ENCODE measurements at regions not wholly inside any gene's neighbourhood (a gene's known extent, or its start where the extent isn't known, plus 50 kb on each side); places are given as distances from the start of the nearest gene placed in this dataset.

DNA sequence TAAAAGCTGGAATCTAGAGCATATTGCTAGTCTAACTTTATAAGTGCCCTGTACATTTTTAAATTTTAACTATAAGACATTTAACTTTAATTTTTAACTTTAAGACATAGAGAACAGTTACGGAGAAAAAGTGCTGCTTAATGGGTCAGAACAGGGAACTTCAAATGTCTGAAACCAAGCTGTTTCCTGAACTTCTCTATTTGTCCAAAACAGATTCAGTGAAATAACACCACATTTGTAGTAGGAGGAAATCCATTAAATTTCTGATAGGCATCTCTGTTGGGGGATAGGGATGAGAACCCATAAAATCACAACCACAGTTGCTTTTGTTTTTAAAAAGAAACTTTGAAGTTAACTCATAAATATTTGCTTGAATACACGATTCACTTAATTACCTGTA is 170.8 kb upstream of the ANK3 start:
- H3K36me3 ChIP-seq (ENCODE audit: insufficient read depth), result no peaks in the 10 kb centered on the region
- DNase-seq (ENCODE audit: extremely low spot score), result no peak
- WGBS, result 71% methylated on average over 2 of the region's 2 CpGs
- no peaks in the 10 kb centered on the region for H3K4me1 ChIP-seq (ENCODE audit: insufficient read depth)
- H3K27ac ChIP-seq (ENCODE audit: low read depth), result no peak overlapping the region
- no peak overlapping the region for H3K4me3 ChIP-seq (ENCODE audit: low read depth, low read length)

DNA sequence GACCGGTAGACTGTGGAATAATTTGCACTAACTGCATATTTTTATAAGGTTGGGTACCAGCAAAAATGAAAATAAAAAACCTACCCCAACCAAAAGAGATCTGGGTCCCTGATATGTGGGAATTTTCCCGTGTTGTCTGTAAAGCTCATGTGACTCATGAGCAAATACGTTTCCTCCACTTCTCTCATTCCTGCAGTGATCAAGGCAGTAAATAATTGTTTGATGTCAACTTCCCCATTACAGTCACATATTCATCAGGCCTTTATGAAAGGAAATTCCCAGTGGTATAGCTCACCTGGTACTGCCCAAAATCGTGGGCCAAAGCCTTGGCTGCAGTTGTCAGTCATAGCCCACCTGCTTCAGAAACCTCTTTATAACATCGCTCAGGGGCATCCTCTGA is 166.0 kb upstream of the ANK3 start:
- DNase-seq (ENCODE audit: extremely low spot score), result no peak
- no peak overlapping the region for H3K4me3 ChIP-seq (ENCODE audit: low read depth, low read length)
- H3K36me3 ChIP-seq (ENCODE audit: insufficient read depth), result no peaks in the 10 kb centered on the region
- H3K27ac ChIP-seq (ENCODE audit: low read depth), result no peak overlapping the region
- H3K4me1 ChIP-seq (ENCODE audit: insufficient read depth), result no peaks in the 10 kb centered on the region
- 73% methylated on average over 5 of the region's 5 CpGs for WGBS

DNA sequence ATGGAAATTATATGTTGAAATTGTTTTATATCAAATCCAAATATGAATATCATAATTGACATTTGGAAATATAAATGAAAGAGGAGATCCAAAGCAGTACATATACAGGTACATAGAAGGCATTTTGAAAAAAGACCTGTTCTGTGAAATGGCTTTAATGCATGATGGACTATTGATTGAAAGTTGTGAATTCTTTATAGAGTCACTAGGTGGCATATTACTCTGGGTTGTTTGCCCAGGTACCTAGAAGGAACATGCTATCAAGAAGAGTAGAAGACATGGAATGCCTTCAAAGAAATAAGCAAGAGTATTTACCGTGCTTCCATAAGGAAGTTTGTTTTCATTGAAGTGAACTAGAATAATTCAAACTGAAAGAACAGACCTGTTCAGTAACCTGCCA is 160.0 kb upstream of the ANK3 start:
- 71% methylated on average over 1 of the region's 1 CpG for WGBS
- no peak for DNase-seq (ENCODE audit: extremely low spot score)
- no peak overlapping the region for H3K4me3 ChIP-seq (ENCODE audit: low read depth, low read length)
- no peak overlapping the region for H3K27ac ChIP-seq (ENCODE audit: low read depth)
- no peaks in the 10 kb centered on the region for H3K36me3 ChIP-seq (ENCODE audit: insufficient read depth)
- H3K4me1 ChIP-seq (ENCODE audit: insufficient read depth), result no peaks in the 10 kb centered on the region

DNA sequence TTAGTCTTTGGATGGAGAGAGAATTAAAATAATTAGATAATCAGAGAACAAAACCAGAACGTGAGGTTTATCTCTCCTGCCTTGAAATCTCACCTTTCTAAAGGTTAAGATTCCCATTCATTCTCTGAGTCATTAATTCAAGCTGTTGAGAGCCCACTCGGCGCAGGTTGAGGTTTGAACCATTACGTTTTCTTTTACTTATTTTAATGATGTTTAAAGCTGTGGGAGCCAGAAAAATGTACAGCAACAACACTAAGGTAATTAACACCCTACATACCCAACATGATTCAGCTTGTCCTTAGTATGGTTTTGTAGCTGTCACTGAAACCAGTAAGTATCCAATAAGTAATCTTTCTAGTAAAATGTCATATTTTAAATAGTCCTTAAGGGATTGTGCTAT is 153.0 kb upstream of the ANK3 start:
- H3K4me3 ChIP-seq (ENCODE audit: low read depth, low read length), result no peak overlapping the region
- H3K36me3 ChIP-seq (ENCODE audit: insufficient read depth), result no peaks in the 10 kb centered on the region
- no peaks in the 10 kb centered on the region for H3K4me1 ChIP-seq (ENCODE audit: insufficient read depth)
- WGBS, result 88% methylated on average over 4 of the region's 4 CpGs
- DNase-seq (ENCODE audit: extremely low spot score), result no peak
- no peak overlapping the region for H3K27ac ChIP-seq (ENCODE audit: low read depth)

DNA sequence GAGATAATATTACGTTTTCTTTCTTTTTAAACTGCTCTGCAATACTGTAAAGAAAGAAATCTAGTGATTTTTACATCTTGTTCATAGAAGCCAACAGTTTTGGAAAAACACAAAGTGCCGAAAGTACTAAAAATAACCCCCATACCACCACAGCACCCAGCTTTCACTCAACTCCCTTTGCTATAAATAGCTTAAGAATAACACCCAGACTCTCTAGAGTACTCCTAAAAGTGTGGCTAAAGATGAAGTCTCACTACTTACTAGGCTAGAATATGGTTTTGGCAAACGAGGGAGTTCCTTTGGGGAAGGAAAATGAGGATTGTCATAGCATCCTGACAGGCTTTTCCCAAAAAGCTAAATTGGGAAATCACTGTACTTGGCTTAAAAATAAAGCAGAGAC is 151.8 kb upstream of the ANK3 start:
- Histone ChIP-seq H3K4me1 (ENCODE audit: insufficient read depth) (no peaks in the 10 kb centered on the region), H3K36me3 (ENCODE audit: insufficient read depth) (no peaks in the 10 kb centered on the region), H3K4me3 (ENCODE audit: low read depth, low read length) (no peak overlapping the region), H3K27ac (ENCODE audit: low read depth) (no peak overlapping the region)
- WGBS, result 49% methylated on average over 3 of the region's 3 CpGs
- DNase-seq (ENCODE audit: extremely low spot score), result no peak

DNA sequence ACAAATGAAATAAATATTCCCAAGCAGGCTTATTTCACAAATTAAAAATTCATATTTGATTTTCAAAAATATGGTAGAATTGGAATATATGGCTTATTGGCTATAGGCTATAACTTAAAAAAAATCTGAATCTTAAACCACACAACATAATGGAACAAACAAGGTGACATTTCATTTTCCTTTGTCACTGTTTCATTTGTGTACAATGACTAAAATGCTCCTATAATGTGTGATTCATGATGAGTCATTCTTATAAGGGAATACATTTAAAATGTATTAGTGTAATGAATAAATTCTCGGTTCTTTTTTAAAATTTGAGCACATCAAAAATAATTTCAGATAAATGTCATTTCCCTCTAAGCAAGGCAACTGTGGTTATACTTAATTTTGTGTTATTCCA is 148.0 kb upstream of the ANK3 start:
- H3K36me3 ChIP-seq (ENCODE audit: insufficient read depth), result no peaks in the 10 kb centered on the region

DNA sequence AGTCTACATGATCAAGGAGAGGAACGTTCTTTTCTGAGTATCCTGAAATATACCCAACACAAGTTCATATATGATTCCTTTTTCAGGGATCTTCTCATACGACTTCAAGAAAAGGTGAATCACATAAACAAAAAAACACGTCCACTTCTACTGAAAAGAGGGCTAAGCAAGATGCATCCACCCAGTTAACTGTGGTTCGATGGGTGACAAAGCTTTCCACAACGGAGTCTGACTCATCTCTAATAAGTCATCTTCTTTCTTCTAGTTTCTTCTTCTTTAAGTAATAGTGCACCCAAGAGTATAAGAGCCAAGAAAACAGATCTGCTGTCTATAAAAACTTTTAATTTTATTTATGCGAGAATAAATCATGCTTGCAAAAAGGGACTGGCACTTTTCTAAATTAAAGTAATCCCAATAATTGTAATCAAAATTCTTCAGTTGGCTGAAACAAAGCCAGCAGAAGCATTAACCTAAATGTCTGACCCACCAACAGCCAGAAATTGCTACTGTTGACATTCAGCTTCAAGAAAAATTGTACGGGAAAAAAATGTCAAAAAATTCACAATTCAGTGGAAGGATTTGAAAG is 146.9 kb upstream of the ANK3 start:
- Histone ChIP-seq H3K27ac (ENCODE audit: low read depth) (no peak overlapping the region), H3K4me3 (ENCODE audit: low read depth, low read length) (no peak overlapping the region), H3K36me3 (ENCODE audit: insufficient read depth) (no peaks in the 10 kb centered on the region), H3K4me1 (ENCODE audit: insufficient read depth) (no peaks in the 10 kb centered on the region)
- WGBS, result 84% methylated on average over 7 of the region's 7 CpGs
- DNase-seq (ENCODE audit: extremely low spot score), result no peak

More for the DNA sequence above, 148.0 kb upstream of the ANK3 start:
- no peak for DNase-seq (ENCODE audit: extremely low spot score)
- H3K4me1 ChIP-seq (ENCODE audit: insufficient read depth), result no peaks in the 10 kb centered on the region
- no peak overlapping the region for H3K27ac ChIP-seq (ENCODE audit: low read depth)
- H3K4me3 ChIP-seq (ENCODE audit: low read depth, low read length), result no peak overlapping the region
- 91% methylated on average over 1 of the region's 1 CpG for WGBS

DNA sequence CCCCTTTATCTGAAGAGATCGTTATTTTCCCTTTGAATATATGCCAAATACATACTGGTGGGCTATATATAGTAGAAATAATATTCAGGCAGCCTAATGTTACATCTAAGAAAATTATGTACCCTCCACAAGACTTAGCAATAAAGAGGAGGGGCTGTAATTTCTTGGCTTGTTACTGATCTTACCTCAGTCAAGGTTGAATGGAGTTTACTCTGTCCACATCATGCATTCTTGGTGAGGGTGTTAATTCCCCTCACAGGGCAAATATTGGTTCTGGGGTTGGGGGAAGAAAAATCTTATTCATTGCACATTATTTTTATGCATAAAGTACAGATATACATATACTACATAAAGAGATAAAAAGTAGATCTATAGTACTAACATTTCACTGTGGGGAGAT is 145.8 kb upstream of the ANK3 start:
- H3K4me3 ChIP-seq (ENCODE audit: low read depth, low read length), result no peak overlapping the region
- H3K36me3 ChIP-seq (ENCODE audit: insufficient read depth), result no peaks in the 10 kb centered on the region
- DNase-seq (ENCODE audit: extremely low spot score), result no peak
- 46% methylated on average over 1 of the region's 1 CpG for WGBS
- no peaks in the 10 kb centered on the region for H3K4me1 ChIP-seq (ENCODE audit: insufficient read depth)
- no peak overlapping the region for H3K27ac ChIP-seq (ENCODE audit: low read depth)

DNA sequence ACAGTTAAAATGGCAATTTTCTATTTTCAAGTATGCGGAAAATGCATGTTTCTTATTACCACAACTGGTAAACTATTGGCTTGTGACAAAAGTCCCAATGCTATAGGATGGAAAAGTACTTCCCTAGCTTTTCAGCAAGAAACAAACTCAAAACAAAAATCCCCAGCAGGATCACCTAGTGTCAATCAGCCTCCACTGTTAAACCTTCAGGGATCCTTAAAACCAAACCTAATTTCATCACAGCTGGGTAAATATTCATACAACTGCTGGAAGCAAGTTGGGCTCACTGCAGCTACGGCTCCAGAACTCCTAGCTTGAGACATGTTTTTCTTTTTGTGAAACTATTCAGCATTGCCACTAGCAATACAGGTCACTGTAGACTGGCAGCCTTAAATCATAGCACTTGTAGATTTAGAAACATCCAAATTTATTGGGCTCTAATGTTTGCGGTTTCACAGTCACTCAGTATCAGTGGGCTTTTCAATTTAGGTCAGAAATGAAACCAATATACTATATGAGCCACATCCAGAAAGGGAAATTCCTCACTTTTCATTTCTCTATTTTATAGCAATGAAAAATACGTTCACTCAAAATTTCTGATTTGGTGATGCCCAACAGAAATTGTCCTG is 145.2 kb upstream of the ANK3 start:
- no peak overlapping the region for H3K4me3 ChIP-seq (ENCODE audit: low read depth, low read length)
- no peaks in the 10 kb centered on the region for H3K4me1 ChIP-seq (ENCODE audit: insufficient read depth)
- H3K36me3 ChIP-seq (ENCODE audit: insufficient read depth), result no peaks in the 10 kb centered on the region
- H3K27ac ChIP-seq (ENCODE audit: low read depth), result no peak overlapping the region
- DNase-seq (ENCODE audit: extremely low spot score), result no peak
- 81% methylated on average over 4 of the region's 4 CpGs for WGBS

DNA sequence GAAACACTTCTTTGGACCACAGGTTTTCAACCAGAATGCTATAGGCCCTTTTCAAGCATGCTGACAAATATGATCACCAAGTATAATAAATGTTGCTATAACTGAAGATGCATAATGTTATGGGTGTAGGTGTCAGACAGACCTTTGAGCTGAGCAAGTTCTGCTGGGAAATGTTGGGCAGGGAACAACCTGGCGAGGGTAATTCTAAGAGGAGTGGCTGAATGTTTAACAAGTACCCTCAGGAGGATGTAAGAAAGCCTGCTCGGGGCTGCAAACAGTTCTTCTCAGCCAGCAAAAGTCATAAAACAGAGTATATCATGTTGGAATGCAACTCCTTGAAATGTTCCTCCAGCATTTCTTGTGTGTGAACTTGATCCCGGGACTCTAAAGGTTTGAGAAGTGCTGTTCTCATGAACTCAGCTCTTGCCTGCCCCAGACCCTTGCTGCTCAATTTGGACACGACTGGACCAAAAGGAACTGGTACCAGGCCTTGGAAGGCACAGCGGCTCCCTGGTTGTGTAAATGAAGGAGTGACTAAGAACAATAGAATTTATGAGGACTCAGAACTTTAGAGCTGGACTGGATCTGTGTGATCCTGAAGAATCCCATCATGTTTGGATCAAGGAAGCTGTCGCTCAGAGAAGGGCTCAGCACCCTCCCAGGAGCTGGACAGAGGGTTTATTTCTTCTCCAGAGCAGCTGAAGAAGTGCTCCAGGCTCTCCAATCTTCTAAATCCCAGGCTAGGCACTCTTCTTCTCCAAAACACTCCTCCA is 143.2 kb upstream of the ANK3 start:
- Histone ChIP-seq H3K27ac (ENCODE audit: low read depth) (no peak overlapping the region), H3K4me1 (ENCODE audit: insufficient read depth) (no peaks in the 10 kb centered on the region), H3K4me3 (ENCODE audit: low read depth, low read length) (no peak overlapping the region), H3K36me3 (ENCODE audit: insufficient read depth) (no peaks in the 10 kb centered on the region)
- DNase-seq (ENCODE audit: extremely low spot score), result no peak
- WGBS, result 80% methylated on average over 6 of the region's 6 CpGs

DNA sequence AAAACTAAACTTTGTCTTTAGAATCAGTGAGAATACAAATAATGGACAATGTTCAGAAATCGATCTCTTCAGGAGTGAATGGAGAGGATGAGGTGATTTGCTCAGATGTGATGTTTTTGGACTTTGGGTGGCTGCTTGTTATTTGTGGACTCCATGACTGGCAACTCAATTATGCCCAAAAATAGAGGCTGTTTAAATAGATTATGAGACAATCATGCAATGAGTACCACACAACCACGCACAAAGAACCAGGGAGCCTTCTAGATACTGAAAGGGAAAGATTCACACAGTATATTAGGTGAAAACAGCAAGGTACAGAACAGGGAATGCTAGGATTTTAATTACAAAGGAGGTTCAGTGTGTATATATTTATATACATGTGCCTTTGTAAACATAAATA is 141.3 kb upstream of the ANK3 start:
- no peaks in the 10 kb centered on the region for H3K4me1 ChIP-seq (ENCODE audit: insufficient read depth)
- no peak for DNase-seq (ENCODE audit: extremely low spot score)
- no peaks in the 10 kb centered on the region for H3K36me3 ChIP-seq (ENCODE audit: insufficient read depth)
- H3K27ac ChIP-seq (ENCODE audit: low read depth), result no peak overlapping the region
- no peak overlapping the region for H3K4me3 ChIP-seq (ENCODE audit: low read depth, low read length)
- 97% methylated on average over 2 of the region's 2 CpGs for WGBS

DNA sequence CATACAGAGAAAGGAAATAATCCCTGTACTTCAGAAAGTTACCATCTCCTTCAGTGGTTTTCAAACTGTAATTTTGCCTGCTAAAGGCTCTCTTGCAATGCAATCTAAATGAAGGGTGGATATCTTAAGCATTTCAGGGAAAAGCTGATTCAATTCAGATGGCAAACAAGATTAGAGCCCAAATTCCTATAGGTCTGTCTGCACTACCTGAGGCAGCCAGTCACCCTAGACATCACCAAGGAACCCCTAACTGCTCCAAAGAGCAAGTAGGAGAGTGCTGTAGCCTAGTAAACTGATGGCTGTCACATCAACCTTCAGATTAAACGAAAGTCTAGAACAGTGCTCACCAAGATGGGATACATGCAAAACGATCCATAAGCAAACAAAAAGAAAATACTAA is 138.0 kb upstream of the ANK3 start:
- WGBS, result 96% methylated on average over 2 of the region's 2 CpGs
- H3K36me3 ChIP-seq (ENCODE audit: insufficient read depth), result no peaks in the 10 kb centered on the region
- no peak overlapping the region for H3K4me3 ChIP-seq (ENCODE audit: low read depth, low read length)
- no peaks in the 10 kb centered on the region for H3K4me1 ChIP-seq (ENCODE audit: insufficient read depth)
- no peak for DNase-seq (ENCODE audit: extremely low spot score)
- no peak overlapping the region for H3K27ac ChIP-seq (ENCODE audit: low read depth)

DNA sequence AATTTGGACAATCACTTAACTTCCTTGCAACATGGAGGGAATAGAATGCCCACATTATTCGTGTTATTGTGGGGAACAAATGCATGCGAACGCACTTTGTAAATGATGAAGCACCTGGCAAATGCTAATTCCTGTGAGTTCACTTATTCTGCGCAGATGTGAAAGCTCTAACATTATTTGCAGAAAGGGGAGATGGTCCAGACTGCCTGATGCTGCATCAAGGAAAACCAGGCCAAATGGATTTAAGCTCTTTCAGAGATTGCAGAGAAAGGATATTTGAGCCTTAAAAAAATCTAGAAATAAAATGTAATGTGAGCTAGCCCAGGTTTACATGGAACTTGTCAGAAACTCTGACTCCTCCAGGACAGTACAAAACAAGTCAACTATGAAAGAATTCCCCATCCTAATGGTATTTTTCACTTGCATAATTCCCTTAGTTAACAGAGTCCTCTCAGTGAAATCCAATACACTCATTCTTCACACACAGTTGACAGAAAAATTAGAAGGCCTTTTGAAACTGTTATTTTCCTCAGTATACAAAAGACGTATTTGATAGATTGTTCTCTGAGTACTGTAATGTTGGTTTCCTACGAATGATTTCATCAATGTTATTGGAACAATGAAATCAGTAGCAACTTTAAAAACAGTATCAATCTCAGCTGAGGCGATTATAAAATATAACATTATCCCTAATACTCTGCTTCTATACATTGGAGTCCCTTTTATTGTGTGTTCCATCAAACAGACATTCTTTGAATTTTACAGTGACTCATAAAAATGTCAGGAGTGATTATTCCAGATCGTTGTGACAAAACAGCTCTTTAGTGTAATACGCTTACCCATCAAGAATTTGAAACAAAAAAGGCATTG is 136.3 kb upstream of the ANK3 start:
- Histone ChIP-seq H3K4me1 (ENCODE audit: insufficient read depth) (no peaks in the 10 kb centered on the region), H3K36me3 (ENCODE audit: insufficient read depth) (no peaks in the 10 kb centered on the region), H3K4me3 (ENCODE audit: low read depth, low read length) (no peak overlapping the region), H3K27ac (ENCODE audit: low read depth) (no peak overlapping the region)
- WGBS, result 70% methylated on average over 9 of the region's 9 CpGs
- no peak for DNase-seq (ENCODE audit: extremely low spot score)

Data from urinary bladder (tissue), 3 donors.